NCI-H2196 treated with DMSO at 0.1 percent for 48 hours (cell line): ENCODE measurements at regions not wholly inside any gene's neighbourhood (a gene's known extent, or its start where the extent isn't known, plus 50 kb on each side); places are given as distances from the start of the nearest gene placed in this dataset.
A peak's percentile ranks its signal among the peaks of the same experiment; 100 is the strongest.
"Not testable (repeated sequence)": the region's sequence is repeated elsewhere in the genome, so short reads cannot be mapped to it uniquely, and the experiment has no call there.

Experiments used
- DNase-seq: peaks from one replicate; lab custom pipeline; 2025; ENCODE audit not compliant: unreplicated experiment; lab: John Stamatoyannopoulos, UW

- peak; percentile 65 for DNase-seq
These were observed 545.0 kb upstream of the ZNF804A start for GRCh38 chr2:184053326-184053725.

GRCh38 chr2:184054419-184054818 is 543.9 kb upstream of the ZNF804A start:
- DNase-seq, result not testable (repeated sequence)

GRCh38 chr2:184057910-184058309 is 540.4 kb upstream of the ZNF804A start:
- DNase-seq, result no peak

- not testable (repeated sequence) for DNase-seq
These were observed 538.1 kb upstream of the ZNF804A start for GRCh38 chr2:184060268-184060667.

- no peak for DNase-seq
These were observed 530.8 kb upstream of the ZNF804A start for GRCh38 chr2:184067502-184067901.

GRCh38 chr2:184072470-184072869 is 525.9 kb upstream of the ZNF804A start:
- DNase-seq, result no peak

- DNase-seq, result no peak
These were observed 519.8 kb upstream of the ZNF804A start for GRCh38 chr2:184078496-184078895.

- no peak for DNase-seq
These were observed 506.9 kb upstream of the ZNF804A start for GRCh38 chr2:184091456-184091855.

GRCh38 chr2:184113696-184114403 is 484.5 kb upstream of the ZNF804A start:
- no peak for DNase-seq

- DNase-seq, result no peak
These were observed 483.9 kb upstream of the ZNF804A start for GRCh38 chr2:184114439-184114838.

- no peak for DNase-seq
These were observed 478.1 kb upstream of the ZNF804A start for GRCh38 chr2:184119989-184120800.

- DNase-seq, result no peak
These were observed 472.5 kb upstream of the ZNF804A start for GRCh38 chr2:184125867-184126266.

- DNase-seq, result no peak
These were observed 469.3 kb upstream of the ZNF804A start for GRCh38 chr2:184129073-184129472.

GRCh38 chr2:184137955-184138354 is 460.4 kb upstream of the ZNF804A start:
- no peak for DNase-seq

- no peak for DNase-seq
These were observed 456.5 kb upstream of the ZNF804A start for GRCh38 chr2:184141866-184142265.

GRCh38 chr2:184154438-184154837 is 443.9 kb upstream of the ZNF804A start:
- DNase-seq, result no peak

- DNase-seq, result no peak
These were observed 442.5 kb upstream of the ZNF804A start for GRCh38 chr2:184155791-184156190.

GRCh38 chr2:184157141-184157540 is 441.2 kb upstream of the ZNF804A start:
- DNase-seq, result no peak

GRCh38 chr2:184162426-184162825 is 435.9 kb upstream of the ZNF804A start:
- no peak for DNase-seq

GRCh38 chr2:184168823-184169222 is 429.5 kb upstream of the ZNF804A start:
- DNase-seq, result not testable (repeated sequence)

GRCh38 chr2:184169366-184169765 is 429.0 kb upstream of the ZNF804A start:
- no peak for DNase-seq

GRCh38 chr2:184174493-184175104 is 423.7 kb upstream of the ZNF804A start:
- no peak for DNase-seq
